Osteoblast (primary cell): ENCODE measurements at regions not wholly inside any gene's neighbourhood (a gene's known extent, or its start where the extent isn't known, plus 50 kb on each side); places are given as distances from the start of the nearest gene placed in this dataset.

ENCODE experiments used
- DNase-seq: peaks from one replicate; pipeline ENCODE4 v3.0.0; 2011; ENCODE audit warnings: low spot score, mixed read lengths; ENCODE audit not compliant: insufficient read length; ENCODE audit errors: missing footprints
- H2AFZ ChIP-seq: 2 replicates; pipeline ENCODE4 v1.6.0; 2011; ENCODE audit warnings: mild to moderate bottlenecking, low read length
- H3K27ac ChIP-seq: 2 replicates; pipeline ENCODE4 v1.5.1; 2011; ENCODE audit warnings: mild to moderate bottlenecking, low read depth, low read length, moderate library complexity
- H3K27me3 ChIP-seq: 2 replicates; pipeline ENCODE4 v1.6.0; 2012; ENCODE audit warnings: mild to moderate bottlenecking, control low read depth, inconsistent platforms, low read length, moderate library complexity; ENCODE audit not compliant: insufficient read depth
- H3K36me3 ChIP-seq: 2 replicates; pipeline ENCODE4 v1.5.1; 2011; ENCODE audit warnings: mild to moderate bottlenecking, low read length, control low read depth, moderate library complexity; ENCODE audit not compliant: insufficient read depth
- H3K4me1 ChIP-seq: 2 replicates; pipeline ENCODE4 v1.5.1; 2011; ENCODE audit warnings: mild to moderate bottlenecking, low read length, control low read depth, moderate library complexity; ENCODE audit not compliant: insufficient read depth
- H3K4me2 ChIP-seq: 2 replicates; pipeline ENCODE4 v1.6.0; 2011; ENCODE audit warnings: mild to moderate bottlenecking, low read length; ENCODE audit not compliant: insufficient read depth
- H3K4me3 ChIP-seq: fragments of 200-600 bp; sonication (generic); 3 replicates; pipeline ENCODE4 v1.5.1; 2012; ENCODE audit warnings: mild to moderate bottlenecking, low read length, inconsistent platforms; ENCODE audit not compliant: insufficient read depth
- H3K79me2 ChIP-seq: 2 replicates; pipeline ENCODE4 v1.6.0; 2012; ENCODE audit warnings: mild to moderate bottlenecking, low read length, control low read depth, inconsistent platforms; ENCODE audit not compliant: insufficient read depth
- H3K9me3 ChIP-seq: 2 replicates; pipeline ENCODE4 v1.5.1; 2011; ENCODE audit warnings: low read depth, low read length, control low read depth
- H4K20me1 ChIP-seq: 2 replicates; pipeline ENCODE4 v1.6.0; 2012; ENCODE audit warnings: mild to moderate bottlenecking, low read length, control low read depth; ENCODE audit not compliant: insufficient read depth
- TF ChIP-seq, protein P1 (sequence below): IDR thresholded peaks from 2 replicates; pipeline ENCODE4 v1.5.1; 2011; ENCODE audit warnings: mild to moderate bottlenecking, low read depth, low read length, moderate library complexity; ENCODE audit errors: extremely low read depth

DNA sequence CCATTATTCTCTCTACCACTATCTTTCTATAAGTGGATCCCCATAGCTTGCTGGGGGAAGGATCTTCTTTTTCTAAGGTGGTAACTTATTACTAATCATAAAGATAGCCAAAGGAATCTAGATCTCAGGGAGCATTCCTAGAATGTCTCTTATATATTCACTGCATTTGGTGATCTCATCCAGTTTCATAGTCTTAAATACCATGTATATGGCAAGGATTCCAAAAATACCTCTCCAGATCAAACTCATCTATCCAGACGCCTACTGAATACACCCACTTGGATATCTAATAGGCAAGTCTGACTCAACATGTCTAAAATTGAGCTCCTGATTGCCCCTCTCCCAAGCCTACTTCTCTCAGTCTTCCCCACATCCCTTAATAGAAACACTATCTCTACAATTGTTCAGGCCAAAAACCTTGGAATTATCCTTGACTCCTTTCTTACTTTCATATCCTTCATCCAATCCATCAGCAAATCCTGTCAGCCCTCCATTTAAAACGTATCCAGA lies 264.4 kb downstream of the HACE1 start:
- no peak overlapping the region for H3K27ac ChIP-seq
- H3K4me3 ChIP-seq = no peak overlapping the region
- TF ChIP-seq, protein P1, sequence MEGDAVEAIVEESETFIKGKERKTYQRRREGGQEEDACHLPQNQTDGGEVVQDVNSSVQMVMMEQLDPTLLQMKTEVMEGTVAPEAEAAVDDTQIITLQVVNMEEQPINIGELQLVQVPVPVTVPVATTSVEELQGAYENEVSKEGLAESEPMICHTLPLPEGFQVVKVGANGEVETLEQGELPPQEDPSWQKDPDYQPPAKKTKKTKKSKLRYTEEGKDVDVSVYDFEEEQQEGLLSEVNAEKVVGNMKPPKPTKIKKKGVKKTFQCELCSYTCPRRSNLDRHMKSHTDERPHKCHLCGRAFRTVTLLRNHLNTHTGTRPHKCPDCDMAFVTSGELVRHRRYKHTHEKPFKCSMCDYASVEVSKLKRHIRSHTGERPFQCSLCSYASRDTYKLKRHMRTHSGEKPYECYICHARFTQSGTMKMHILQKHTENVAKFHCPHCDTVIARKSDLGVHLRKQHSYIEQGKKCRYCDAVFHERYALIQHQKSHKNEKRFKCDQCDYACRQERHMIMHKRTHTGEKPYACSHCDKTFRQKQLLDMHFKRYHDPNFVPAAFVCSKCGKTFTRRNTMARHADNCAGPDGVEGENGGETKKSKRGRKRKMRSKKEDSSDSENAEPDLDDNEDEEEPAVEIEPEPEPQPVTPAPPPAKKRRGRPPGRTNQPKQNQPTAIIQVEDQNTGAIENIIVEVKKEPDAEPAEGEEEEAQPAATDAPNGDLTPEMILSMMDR = no peak
- no peaks in the 10 kb centered on the region for H4K20me1 ChIP-seq
- no peak for DNase-seq
- H3K27me3 ChIP-seq = no peaks in the 10 kb centered on the region
- no peaks in the 10 kb centered on the region for H3K79me2 ChIP-seq
- no peaks in the 10 kb centered on the region for H3K9me3 ChIP-seq
- H3K36me3 ChIP-seq = no peaks in the 10 kb centered on the region
- no peaks in the 10 kb centered on the region for H3K4me1 ChIP-seq
- H2AFZ ChIP-seq = no peak overlapping the region
- no peak overlapping the region for H3K4me2 ChIP-seq

GRCh38 chr6:104591573-104592334 lies 268.0 kb downstream of the HACE1 start:
- no peak overlapping the region for H3K4me3 ChIP-seq

GRCh38 chr6:104589940-104590339 lies 269.8 kb downstream of the HACE1 start:
- TF ChIP-seq, protein P1 = no peak
- no peak overlapping the region for H3K4me3 ChIP-seq
- H3K4me2 ChIP-seq = no peak overlapping the region
- no peak overlapping the region for H2AFZ ChIP-seq
- no peak for DNase-seq
- H3K4me1 ChIP-seq = no peaks in the 10 kb centered on the region
- no peak overlapping the region for H3K27ac ChIP-seq
- no peaks in the 10 kb centered on the region for H3K9me3 ChIP-seq
- no peaks in the 10 kb centered on the region for H3K36me3 ChIP-seq
- no peaks in the 10 kb centered on the region for H3K27me3 ChIP-seq
- no peaks in the 10 kb centered on the region for H3K79me2 ChIP-seq
- H4K20me1 ChIP-seq = no peaks in the 10 kb centered on the region

More at GRCh38 chr6:104591573-104592334, 268.0 kb downstream of the HACE1 start:
- Histone ChIP-seq H2AFZ (no peak overlapping the region), H3K9me3 (no peaks in the 10 kb centered on the region), H3K4me2 (no peak overlapping the region), H3K27ac (no peak overlapping the region), H4K20me1 (no peaks in the 10 kb centered on the region), H3K36me3 (no peaks in the 10 kb centered on the region), H3K27me3 (no peaks in the 10 kb centered on the region), H3K4me1 (no peaks in the 10 kb centered on the region), H3K79me2 (no peaks in the 10 kb centered on the region)
- TF ChIP-seq, protein P1 = no peak
- DNase-seq = peak; percentile 42

- Histone ChIP-seq H3K4me3 (no peak overlapping the region), H3K9me3 (no peaks in the 10 kb centered on the region), H3K36me3 (no peaks in the 10 kb centered on the region), H3K4me1 (no peaks in the 10 kb centered on the region), H3K79me2 (no peaks in the 10 kb centered on the region), H3K4me2 (no peak overlapping the region), H3K27ac (no peak overlapping the region), H3K27me3 (no peaks in the 10 kb centered on the region), H2AFZ (no peak overlapping the region), H4K20me1 (no peaks in the 10 kb centered on the region)
- no peak for DNase-seq
- TF ChIP-seq, protein P1 = no peak
Measured at GRCh38 chr6:104585646-104586045, 274.1 kb downstream of the HACE1 start.
